Astrocyte of the spinal cord (primary cell): ENCODE measurements at regions not wholly inside any gene's neighbourhood (a gene's known extent, or its start where the extent isn't known, plus 50 kb on each side); places are given as distances from the start of the nearest gene placed in this dataset.

Experiments used
- DNase-seq: peaks from one replicate; pipeline ENCODE4 v3.0.0; 2011; ENCODE audit warnings: low read depth, low spot score
- H3K4me3 ChIP-seq: 2 replicates; pipeline ENCODE4 v1.5.1; 2011; ENCODE audit warnings: low read depth, mild to moderate bottlenecking, low read length, moderate library complexity
- CTCF ChIP-seq: IDR thresholded peaks from 2 replicates; pipeline ENCODE4 v1.5.1; 2012; ENCODE audit warnings: low read depth, mild to moderate bottlenecking, low read length, inconsistent platforms
- in situ Hi-C: cut with HindIII; loops from 2 replicates; pipeline ENCODE4 v1.10.0; 2017; ENCODE audit warnings: low sequenced_read_pairs

- H3K4me3 ChIP-seq, result no peak overlapping the region
- no peak for DNase-seq
- no peak for TF ChIP-seq CTCF
- in situ Hi-C loops, result no loop called here
Measured at GRCh38 chr1:178634445-178634844, 90.6 kb upstream of the RALGPS2 start.

- no peak overlapping the region for H3K4me3 ChIP-seq
- no peak for DNase-seq
- in situ Hi-C loops, result no loop called here
- no peak for TF ChIP-seq CTCF
Measured at GRCh38 chr1:178637841-178638240, 87.2 kb upstream of the RALGPS2 start.

GRCh38 chr1:178639326-178639725 is 85.7 kb upstream of the RALGPS2 start:
- no peak for TF ChIP-seq CTCF
- no peak for DNase-seq
- no peak overlapping the region for H3K4me3 ChIP-seq
- in situ Hi-C loops, result no loop called here

- H3K4me3 ChIP-seq, result no peak overlapping the region
- no peak for DNase-seq
- no peak for TF ChIP-seq CTCF
- in situ Hi-C loops, result no loop called here
Measured at GRCh38 chr1:178642282-178642681, 82.8 kb upstream of the RALGPS2 start.

GRCh38 chr1:178643349-178643748 is 81.7 kb upstream of the RALGPS2 start:
- TF ChIP-seq CTCF, result no peak
- no peak overlapping the region for H3K4me3 ChIP-seq
- DNase-seq, result no peak
- in situ Hi-C loops, result no loop called here

GRCh38 chr1:178643831-178644230 is 81.2 kb upstream of the RALGPS2 start:
- H3K4me3 ChIP-seq, result no peak overlapping the region
- TF ChIP-seq CTCF, result no peak

GRCh38 chr1:178644308-178645120 is 80.5 kb upstream of the RALGPS2 start:
- H3K4me3 ChIP-seq, result no peak overlapping the region
- in situ Hi-C loops, result no loop called here
- no peak for TF ChIP-seq CTCF
- no peak for DNase-seq

More at GRCh38 chr1:178643831-178644230, 81.2 kb upstream of the RALGPS2 start:
- in situ Hi-C loops, result no loop called here
- no peak for DNase-seq
